Panc1 (cell line): ENCODE measurements at regions not wholly inside any gene's neighbourhood (a gene's known extent, or its start where the extent isn't known, plus 50 kb on each side); places are given as distances from the start of the nearest gene placed in this dataset.

Source experiments
- ATAC-seq: fragments of 200-7000 bp; cut with Tn5 transposase; 2 replicates; pipeline ENCODE4 v1.9.1; 2020; ENCODE audit warnings: mild to moderate bottlenecking, moderate library complexity
- BruUV-seq: library from RNA; stranded (reverse); fragments of 400-500 nt; replicated peaks from 2 replicates; lab custom pipeline; 2021; lab: Mats Ljungman, UMichigan
- CTCF ChIA-PET: fragments of 300-600 bp; sonication (Branson Sonifier 250); formaldehyde crosslinking; loops from one replicate; lab custom pipeline; 2022; ENCODE audit warnings: antibody characterized with exemption; lab: Charles Lee
- POLR2A ChIA-PET: fragments of 300-600 bp; sonication (Branson Sonifier 250); formaldehyde crosslinking; loops from one replicate; lab custom pipeline; 2022; ENCODE audit warnings: antibody characterized with exemption; lab: Charles Lee
- DNase-seq: peaks from one replicate; pipeline ENCODE4 v3.0.0-alpha.2; 2010; ENCODE audit warnings: low read depth, low spot score
- H3K27ac ChIP-seq: 2 replicates; pipeline ENCODE4 v1.5.1; 2011; ENCODE audit warnings: mild to moderate bottlenecking, low read length, inconsistent platforms
- H3K27me3 ChIP-seq: fragments of 200-500 bp; sonication (Bioruptor generic); 2 replicates; pipeline ENCODE4 v1.6.0; 2014; ENCODE audit warnings: low read length, inconsistent platforms; ENCODE audit not compliant: control insufficient read depth, insufficient read depth
- H3K36me3 ChIP-seq: fragments of 200-500 bp; sonication (Bioruptor generic); 2 replicates; pipeline ENCODE4 v1.5.1; 2014; ENCODE audit warnings: inconsistent platforms, mild to moderate bottlenecking, low read length, moderate library complexity; ENCODE audit not compliant: control insufficient read depth, insufficient read depth
- H3K4me1 ChIP-seq: 2 replicates; pipeline ENCODE4 v1.5.1; 2011; ENCODE audit warnings: inconsistent platforms, mild to moderate bottlenecking, low read length, moderate library complexity; ENCODE audit not compliant: control insufficient read depth, insufficient read depth
- H3K4me3 ChIP-seq, 2 experiments: 2 replicates each; pipeline ENCODE4 v1.5.1; 2011 to 2012; ENCODE audit warnings: low read depth in 2 of 2, low read length in 2 of 2, mild to moderate bottlenecking in 2 of 2, inconsistent platforms in 1 of 2, moderate library complexity in 1 of 2
- H3K9me3 ChIP-seq: fragments of 200-500 bp; sonication (Bioruptor generic); 2 replicates; pipeline ENCODE4 v1.5.1; 2014; ENCODE audit warnings: low read depth, mild to moderate bottlenecking, inconsistent platforms, low read length, moderate library complexity; ENCODE audit not compliant: control insufficient read depth, insufficient read depth
- CTCF ChIP-seq: fragments of 450-650 bp; IDR thresholded peaks from 2 replicates; pipeline ENCODE4 v1.5.1; 2017; ENCODE audit warnings: mild to moderate bottlenecking
- POLR2AphosphoS5 ChIP-seq: IDR thresholded peaks from 2 replicates; pipeline ENCODE4 v1.6.1; 2012; ENCODE audit warnings: mild to moderate bottlenecking, low read depth, low read length, moderate library complexity
- REST ChIP-seq, 2 experiments: IDR thresholded peaks; 2 replicates each; pipeline ENCODE4 v1.6.1; 2011 to 2012; ENCODE audit warnings: low read depth in 2 of 2, control low read depth in 1 of 2, low read length in 1 of 2, mild to moderate bottlenecking in 1 of 2, moderate library complexity in 1 of 2; ENCODE audit not compliant: insufficient read depth in 1 of 2
- SIN3A ChIP-seq: IDR thresholded peaks from 2 replicates; pipeline ENCODE4 v1.6.1; 2012; ENCODE audit warnings: low read depth, mild to moderate bottlenecking, low read length, moderate library complexity, borderline replicate concordance; ENCODE audit not compliant: insufficient read depth
- TCF7L2 ChIP-seq: IDR thresholded peaks from 2 replicates; pipeline ENCODE4 v1.6.1; 2011; ENCODE audit warnings: mild to moderate bottlenecking, low read depth, low read length, inconsistent platforms
- in situ Hi-C: cut with HindIII; loops from 2 replicates; pipeline ENCODE4 v1.10.0; 2016; ENCODE audit warnings: low sequenced_read_pairs, low pct_unique_long_range_greater_than_20kb
- intact Hi-C: fragments of 100-400 bp; cut with micrococcal nuclease; formaldehyde crosslinking; loops from one replicate; pipeline ENCODE4 v1.10.0; 2022; ENCODE audit not compliant: unreplicated experiment

- ChIA-PET POLR2A (interaction anchor here (0.8 kb wide), 1 partner anchor 12 kb away, joined by 4 read pairs; no protein-coding TSS in a partner anchor), CTCF (no interaction called here)
- 0 out of 2 replicates have a peak, but pooled peaks have one; percentile 8 for ATAC-seq
- TF ChIP-seq SIN3A (no peak), REST (IDR thresholded peaks at IDR 0.05; ENCODE audit: insufficient read depth in 1 of 2, low read depth in 2 of 2, low read length in 1 of 2) (no peak), CTCF (no peak), TCF7L2 (no peak), POLR2AphosphoS5 (no peak)
- H3K9me3 ChIP-seq = no peaks in the 10 kb centered on the region
- no peaks in the 10 kb centered on the region for H3K36me3 ChIP-seq
- no peaks in the 10 kb centered on the region for H3K27me3 ChIP-seq
- peaks cover 8% of the 10 kb centered on the region; the same call in 1 of the 2 replicates for H3K4me1 ChIP-seq
- peak overlapping the region; percentile 57; the same call in 1 of the 2 replicates for H3K27ac ChIP-seq
- no peak overlapping the region for H3K4me3 ChIP-seq
- in situ Hi-C loops = no loop called here
- intact Hi-C loops = no loop called here
- BruUV-seq = no TSS peak
- DNase-seq = no peak
Measured at GRCh38 chr3:194082743-194083636, 53.0 kb upstream of the HES1 start.

GRCh38 chr3:194083637-194084224 lies 52.2 kb upstream of the HES1 start:
- Histone ChIP-seq H3K27ac (peak overlapping the region; percentile 57; the same call in 1 of the 2 replicates), H3K36me3 (no peaks in the 10 kb centered on the region), H3K4me3 (no peak overlapping the region), H3K4me1 (peaks cover 12% of the 10 kb centered on the region), H3K27me3 (no peaks in the 10 kb centered on the region), H3K9me3 (no peaks in the 10 kb centered on the region)
- intact Hi-C loops = no loop called here
- no TSS peak for BruUV-seq
- in situ Hi-C loops = no loop called here
- DNase-seq (no peak), ATAC-seq (no peak)
- TF ChIP-seq SIN3A (no peak), REST (IDR thresholded peaks at IDR 0.05; ENCODE audit: insufficient read depth in 1 of 2, low read depth in 2 of 2, low read length in 1 of 2) (no peak), POLR2AphosphoS5 (no peak), CTCF (no peak), TCF7L2 (no peak)
- POLR2A ChIA-PET = no interaction called here
- CTCF ChIA-PET = no interaction called here
